ENCODE measurements at regions not wholly inside any gene's neighbourhood (a gene's known extent, or its start where the extent isn't known, plus 50 kb on each side); places are given as distances from the start of the nearest gene placed in this dataset.
A peak's percentile ranks its signal among the peaks of the same experiment; 100 is the strongest.

- TF ChIP-seq EP300 (IDR thresholded peaks at IDR 0.05; ENCODE audit: low read depth) (no peak), CTCF (IDR thresholded peaks at IDR 0.05) (no peak), POLR2AphosphoS5 (IDR thresholded peaks at IDR 0.05) (no peak), POLR2A (IDR thresholded peaks at IDR 0.05) (no peak)
- intact Hi-C loops (cut with DNase I; ENCODE audit: low total_unique reads) (no loop called here), in situ Hi-C loops (cut with MboI; ENCODE audit: low pct_ligation_motif_present in 1 of 4, low pct_unique_long_range_greater_than_20kb in 1 of 4, low sequenced_read_pairs in 3 of 4) (no loop called here)
- Histone ChIP-seq H3K9me3 (no peaks in the 10 kb centered on the region), H3K4me3 (no peak overlapping the region), H3K36me3 (no peaks in the 10 kb centered on the region), H3K27me3 (no peaks in the 10 kb centered on the region), H3K4me1 (peaks cover 0 to 17% (median 3%) of the 10 kb centered on the region in 4 donors), H3K27ac (peak overlapping the region in 1 of 4 donors; percentile 8)
- DNase-seq, result peak; percentile 8
- 19 to 24% methylated on average over 1 of the region's 1 CpG for WGBS, 2 donors (ENCODE audit: low coverage in 1 of 2)
Observed at GRCh38 chr2:139360654-139361053, 580.5 kb upstream of the NXPH2 start.

- in situ Hi-C loops (cut with MboI; ENCODE audit: low pct_ligation_motif_present in 1 of 4, low pct_unique_long_range_greater_than_20kb in 1 of 4, low sequenced_read_pairs in 3 of 4), result no loop called here
- intact Hi-C loops (cut with DNase I; ENCODE audit: low total_unique reads), result no loop called here
- 6 to 10% methylated on average over 1 of the region's 1 CpG for WGBS, 2 donors (ENCODE audit: low coverage in 1 of 2)
- no peak for DNase-seq
- H3K36me3 ChIP-seq, result no peaks in the 10 kb centered on the region
- peaks cover 0 to 17% (median 3%) of the 10 kb centered on the region in 4 donors for H3K4me1 ChIP-seq
- no peaks in the 10 kb centered on the region for H3K9me3 ChIP-seq
- H3K4me3 ChIP-seq, result no peak overlapping the region
- no peak for TF ChIP-seq POLR2A (IDR thresholded peaks at IDR 0.05)
- no peak for TF ChIP-seq POLR2AphosphoS5 (IDR thresholded peaks at IDR 0.05)
- no peak for TF ChIP-seq CTCF (IDR thresholded peaks at IDR 0.05)
- no peak for TF ChIP-seq EP300 (IDR thresholded peaks at IDR 0.05; ENCODE audit: low read depth)
- H3K27me3 ChIP-seq, result no peaks in the 10 kb centered on the region
- H3K27ac ChIP-seq, result no peak overlapping the region
Observed at GRCh38 chr2:139359818-139360217, 579.6 kb upstream of the NXPH2 start.

GRCh38 chr2:139357972-139358371 lies 577.8 kb upstream of the NXPH2 start:
- H3K27ac ChIP-seq, result no peak overlapping the region
- TF ChIP-seq EP300 (IDR thresholded peaks at IDR 0.05; ENCODE audit: low read depth) (no peak), CTCF (IDR thresholded peaks at IDR 0.05) (no peak), POLR2A (IDR thresholded peaks at IDR 0.05) (no peak), POLR2AphosphoS5 (IDR thresholded peaks at IDR 0.05) (no peak)
- no peaks in the 10 kb centered on the region for H3K9me3 ChIP-seq
- intact Hi-C loops (cut with DNase I; ENCODE audit: low total_unique reads), result no loop called here
- H3K4me1 ChIP-seq, result peaks cover 0 to 17% (median 3%) of the 10 kb centered on the region in 4 donors
- H3K4me3 ChIP-seq, result no peak overlapping the region
- H3K27me3 ChIP-seq, result no peaks in the 10 kb centered on the region
- DNase-seq, result no peak
- WGBS, 2 donors (ENCODE audit: low coverage in 1 of 2), result 88% methylated on average over 3 of the region's 3 CpGs
- H3K36me3 ChIP-seq, result no peaks in the 10 kb centered on the region
- in situ Hi-C loops (cut with MboI; ENCODE audit: low pct_ligation_motif_present in 1 of 4, low pct_unique_long_range_greater_than_20kb in 1 of 4, low sequenced_read_pairs in 3 of 4), result no loop called here

GRCh38 chr2:139354518-139354917 lies 574.3 kb upstream of the NXPH2 start:
- no peaks in the 10 kb centered on the region for H3K36me3 ChIP-seq
- TF ChIP-seq EP300 (IDR thresholded peaks at IDR 0.05; ENCODE audit: low read depth), result no peak
- no peak for TF ChIP-seq POLR2A (IDR thresholded peaks at IDR 0.05)
- TF ChIP-seq CTCF (IDR thresholded peaks at IDR 0.05), result no peak
- no peak for TF ChIP-seq POLR2AphosphoS5 (IDR thresholded peaks at IDR 0.05)
- H3K9me3 ChIP-seq, result peaks cover 0 to 4% of the 10 kb centered on the region in 2 donors
- H3K4me1 ChIP-seq, result no peaks in the 10 kb centered on the region
- WGBS, 2 donors (ENCODE audit: low coverage in 1 of 2), result 66 to 100% methylated on average over 1 of the region's 1 CpG
- intact Hi-C loops (cut with DNase I; ENCODE audit: low total_unique reads), result no loop called here
- no peak overlapping the region for H3K4me3 ChIP-seq
- H3K27me3 ChIP-seq, result no peaks in the 10 kb centered on the region
- in situ Hi-C loops (cut with MboI; ENCODE audit: low pct_ligation_motif_present in 1 of 4, low pct_unique_long_range_greater_than_20kb in 1 of 4, low sequenced_read_pairs in 3 of 4), result no loop called here
- no peak for DNase-seq
- no peak overlapping the region for H3K27ac ChIP-seq
